HepG2 (cell line): ENCODE measurements at regions not wholly inside any gene's neighbourhood (a gene's known extent, or its start where the extent isn't known, plus 50 kb on each side); places are given as distances from the start of the nearest gene placed in this dataset.

Source experiments
- KLF13 ChIP-seq: sonication (generic); formaldehyde crosslinking; IDR thresholded peaks from 2 replicates; pipeline ENCODE4 v1.4.0; 2020; ENCODE audit warnings: mild to moderate bottlenecking, missing genetic modification reagents
- KMT2B ChIP-seq: IDR thresholded peaks from 2 replicates; pipeline ENCODE4 v1.6.1; 2016; ENCODE audit warnings: missing genetic modification reagents, missing compliant biosample characterization
- MAZ ChIP-seq, 2 experiments: sonication (generic) in 1 of 2; formaldehyde crosslinking in 1 of 2; IDR thresholded peaks; 2 replicates each; pipeline versions ENCODE4 v1.5.0 to v1.6.1; 2012 to 2020; ENCODE audit warnings: low read depth in 2 of 2, mild to moderate bottlenecking in 2 of 2, borderline replicate concordance in 1 of 2, improper control_type of control experiment in 1 of 2, low read length in 1 of 2, missing genetic modification reagents in 1 of 2, moderate library complexity in 1 of 2
- MBD4 ChIP-seq: IDR thresholded peaks from 2 replicates; pipeline ENCODE4 v1.6.1; 2012; ENCODE audit warnings: low read length, inconsistent platforms, borderline replicate concordance
- MXI1 ChIP-seq: IDR thresholded peaks from 3 replicates; pipeline ENCODE4 v1.6.1; 2012; ENCODE audit warnings: low read depth, low read length, inconsistent platforms, borderline replicate concordance
- POLR2A ChIP-seq, 2 experiments: IDR thresholded peaks; 2 replicates each; pipeline ENCODE4 v1.6.1; 2011; ENCODE audit warnings: low read depth in 2 of 2, low read length in 2 of 2, mild to moderate bottlenecking in 1 of 2, moderate library complexity in 1 of 2; ENCODE audit not compliant: insufficient read depth in 1 of 2
- PTBP1 ChIP-seq: fragments of 200-400 bp; formaldehyde crosslinking; IDR thresholded peaks from 2 replicates; pipeline ENCODE4 v1.6.1; 2018; ENCODE audit warnings: low read length, low read depth; ENCODE audit not compliant: poor library complexity, severe bottlenecking
- SAFB2 ChIP-seq: sonication (generic); formaldehyde crosslinking; IDR thresholded peaks from 2 replicates; pipeline ENCODE4 v1.5.1; 2020; ENCODE audit warnings: missing genetic modification reagents, low read depth, mild to moderate bottlenecking, borderline replicate concordance
- TF ChIP-seq, protein P1 (sequence below): sonication (generic); formaldehyde crosslinking; IDR thresholded peaks from 2 replicates; pipeline ENCODE4 v1.5.0; 2020; ENCODE audit warnings: mild to moderate bottlenecking, missing genetic modification reagents, moderate library complexity
- TF ChIP-seq, protein P2 (sequence below): IDR thresholded peaks from 2 replicates; pipeline ENCODE4 v1.6.1; 2012; ENCODE audit warnings: low read length, improper control_type of control experiment
- TF ChIP-seq, protein P3 (sequence below): IDR thresholded peaks from 2 replicates; pipeline ENCODE4 v1.6.1; 2018; ENCODE audit warnings: missing genetic modification reagents, mild to moderate bottlenecking, missing compliant biosample characterization

DNA sequence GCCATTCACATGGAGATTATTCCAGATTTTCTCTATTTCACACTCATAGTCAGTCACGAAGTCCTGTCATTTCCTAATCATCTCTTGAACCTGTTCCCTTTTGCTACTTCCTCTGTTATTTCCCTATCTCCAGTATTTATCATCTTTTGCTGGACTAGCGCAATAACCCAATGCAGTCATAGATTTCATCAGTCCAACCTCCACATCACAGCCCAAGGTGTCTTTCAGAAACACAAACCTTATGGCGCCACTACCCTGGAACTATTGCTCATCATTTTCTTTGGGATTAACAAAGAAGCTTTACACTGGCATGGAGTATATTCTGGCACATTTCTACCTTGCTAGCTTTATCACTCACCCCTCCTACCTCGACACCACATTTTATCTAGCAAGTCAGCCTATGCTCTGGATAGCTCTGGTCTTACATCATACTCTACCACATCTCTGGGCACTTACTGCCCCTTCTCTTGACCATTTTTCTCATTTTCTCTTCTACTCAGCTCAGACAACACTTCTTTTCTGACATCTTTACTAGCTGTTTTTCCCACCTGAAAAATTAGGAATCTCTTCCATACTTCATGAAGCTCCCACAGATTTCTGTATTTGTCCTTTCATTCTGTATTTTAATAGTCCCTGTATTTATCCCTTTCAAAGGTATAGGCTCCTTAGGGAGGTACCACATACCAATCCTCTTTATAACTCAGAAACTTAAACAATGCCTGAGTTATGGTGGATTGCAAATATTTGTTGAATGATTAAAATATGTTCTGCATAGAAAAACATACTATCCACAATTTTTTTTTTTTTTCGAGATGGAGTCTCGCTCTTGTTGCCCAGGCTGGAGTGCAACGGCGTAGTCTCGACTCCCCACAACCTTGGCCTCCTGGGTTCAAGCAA, 534.7 kb downstream of the KLF12 start:
- no peak for TF ChIP-seq PTBP1
- TF ChIP-seq, protein P1, sequence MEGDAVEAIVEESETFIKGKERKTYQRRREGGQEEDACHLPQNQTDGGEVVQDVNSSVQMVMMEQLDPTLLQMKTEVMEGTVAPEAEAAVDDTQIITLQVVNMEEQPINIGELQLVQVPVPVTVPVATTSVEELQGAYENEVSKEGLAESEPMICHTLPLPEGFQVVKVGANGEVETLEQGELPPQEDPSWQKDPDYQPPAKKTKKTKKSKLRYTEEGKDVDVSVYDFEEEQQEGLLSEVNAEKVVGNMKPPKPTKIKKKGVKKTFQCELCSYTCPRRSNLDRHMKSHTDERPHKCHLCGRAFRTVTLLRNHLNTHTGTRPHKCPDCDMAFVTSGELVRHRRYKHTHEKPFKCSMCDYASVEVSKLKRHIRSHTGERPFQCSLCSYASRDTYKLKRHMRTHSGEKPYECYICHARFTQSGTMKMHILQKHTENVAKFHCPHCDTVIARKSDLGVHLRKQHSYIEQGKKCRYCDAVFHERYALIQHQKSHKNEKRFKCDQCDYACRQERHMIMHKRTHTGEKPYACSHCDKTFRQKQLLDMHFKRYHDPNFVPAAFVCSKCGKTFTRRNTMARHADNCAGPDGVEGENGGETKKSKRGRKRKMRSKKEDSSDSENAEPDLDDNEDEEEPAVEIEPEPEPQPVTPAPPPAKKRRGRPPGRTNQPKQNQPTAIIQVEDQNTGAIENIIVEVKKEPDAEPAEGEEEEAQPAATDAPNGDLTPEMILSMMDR (CRISPR knock-in tag) = no peak
- TF ChIP-seq, protein P2, sequence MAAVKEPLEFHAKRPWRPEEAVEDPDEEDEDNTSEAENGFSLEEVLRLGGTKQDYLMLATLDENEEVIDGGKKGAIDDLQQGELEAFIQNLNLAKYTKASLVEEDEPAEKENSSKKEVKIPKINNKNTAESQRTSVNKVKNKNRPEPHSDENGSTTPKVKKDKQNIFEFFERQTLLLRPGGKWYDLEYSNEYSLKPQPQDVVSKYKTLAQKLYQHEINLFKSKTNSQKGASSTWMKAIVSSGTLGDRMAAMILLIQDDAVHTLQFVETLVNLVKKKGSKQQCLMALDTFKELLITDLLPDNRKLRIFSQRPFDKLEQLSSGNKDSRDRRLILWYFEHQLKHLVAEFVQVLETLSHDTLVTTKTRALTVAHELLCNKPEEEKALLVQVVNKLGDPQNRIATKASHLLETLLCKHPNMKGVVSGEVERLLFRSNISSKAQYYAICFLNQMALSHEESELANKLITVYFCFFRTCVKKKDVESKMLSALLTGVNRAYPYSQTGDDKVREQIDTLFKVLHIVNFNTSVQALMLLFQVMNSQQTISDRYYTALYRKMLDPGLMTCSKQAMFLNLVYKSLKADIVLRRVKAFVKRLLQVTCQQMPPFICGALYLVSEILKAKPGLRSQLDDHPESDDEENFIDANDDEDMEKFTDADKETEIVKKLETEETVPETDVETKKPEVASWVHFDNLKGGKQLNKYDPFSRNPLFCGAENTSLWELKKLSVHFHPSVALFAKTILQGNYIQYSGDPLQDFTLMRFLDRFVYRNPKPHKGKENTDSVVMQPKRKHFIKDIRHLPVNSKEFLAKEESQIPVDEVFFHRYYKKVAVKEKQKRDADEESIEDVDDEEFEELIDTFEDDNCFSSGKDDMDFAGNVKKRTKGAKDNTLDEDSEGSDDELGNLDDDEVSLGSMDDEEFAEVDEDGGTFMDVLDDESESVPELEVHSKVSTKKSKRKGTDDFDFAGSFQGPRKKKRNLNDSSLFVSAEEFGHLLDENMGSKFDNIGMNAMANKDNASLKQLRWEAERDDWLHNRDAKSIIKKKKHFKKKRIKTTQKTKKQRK = no peak
- no peak for TF ChIP-seq KLF13
- TF ChIP-seq MBD4 = no peak
- no peak for TF ChIP-seq SAFB2 (CRISPR knock-in tag)
- TF ChIP-seq KMT2B = no peak
- no peak for TF ChIP-seq MXI1
- no peak for TF ChIP-seq MAZ (IDR thresholded peaks at IDR 0.05; ENCODE audit: borderline replicate concordance, low read depth, low read length)
- TF ChIP-seq MAZ (CRISPR knock-in tag; IDR thresholded peaks at IDR 0.05; ENCODE audit: low read depth) = no peak
- TF ChIP-seq POLR2A (IDR thresholded peaks at IDR 0.05; ENCODE audit: insufficient read depth in 1 of 2, low read depth in 2 of 2, low read length in 2 of 2) = no peak
- TF ChIP-seq, protein P3, sequence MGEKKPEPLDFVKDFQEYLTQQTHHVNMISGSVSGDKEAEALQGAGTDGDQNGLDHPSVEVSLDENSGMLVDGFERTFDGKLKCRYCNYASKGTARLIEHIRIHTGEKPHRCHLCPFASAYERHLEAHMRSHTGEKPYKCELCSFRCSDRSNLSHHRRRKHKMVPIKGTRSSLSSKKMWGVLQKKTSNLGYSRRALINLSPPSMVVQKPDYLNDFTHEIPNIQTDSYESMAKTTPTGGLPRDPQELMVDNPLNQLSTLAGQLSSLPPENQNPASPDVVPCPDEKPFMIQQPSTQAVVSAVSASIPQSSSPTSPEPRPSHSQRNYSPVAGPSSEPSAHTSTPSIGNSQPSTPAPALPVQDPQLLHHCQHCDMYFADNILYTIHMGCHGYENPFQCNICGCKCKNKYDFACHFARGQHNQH = no peak
